ENCODE measurements at regions not wholly inside any gene's neighbourhood (a gene's known extent, or its start where the extent isn't known, plus 50 kb on each side); places are given as distances from the start of the nearest gene placed in this dataset.

DNA sequence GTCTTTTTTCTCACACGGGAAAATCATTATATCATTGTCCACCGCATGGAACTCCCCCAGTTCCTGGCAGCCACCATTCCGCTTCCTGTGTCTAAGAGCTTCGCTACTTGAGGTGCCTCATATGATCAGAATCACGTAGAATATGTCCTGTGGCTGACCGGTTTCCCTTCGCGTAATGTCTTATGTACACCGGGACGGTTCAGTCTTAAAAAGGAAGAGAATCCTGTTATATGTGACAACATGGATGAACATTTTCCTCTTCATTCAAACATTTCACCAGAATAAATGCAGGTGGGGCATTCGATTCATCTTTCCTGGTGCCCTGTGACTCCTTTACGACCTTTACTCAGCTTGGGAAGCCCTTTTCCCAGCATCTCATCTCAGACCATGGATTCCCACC lies 131.7 kb upstream of the TWIST2 start:
- Mint-ChIP-seq H3K27me3 (ENCODE audit: low read depth) (peaks cover 41% of the 10 kb centered on the region), H3K36me3 (no peaks in the 10 kb centered on the region), H3K4me1 (no peaks in the 10 kb centered on the region)

DNA sequence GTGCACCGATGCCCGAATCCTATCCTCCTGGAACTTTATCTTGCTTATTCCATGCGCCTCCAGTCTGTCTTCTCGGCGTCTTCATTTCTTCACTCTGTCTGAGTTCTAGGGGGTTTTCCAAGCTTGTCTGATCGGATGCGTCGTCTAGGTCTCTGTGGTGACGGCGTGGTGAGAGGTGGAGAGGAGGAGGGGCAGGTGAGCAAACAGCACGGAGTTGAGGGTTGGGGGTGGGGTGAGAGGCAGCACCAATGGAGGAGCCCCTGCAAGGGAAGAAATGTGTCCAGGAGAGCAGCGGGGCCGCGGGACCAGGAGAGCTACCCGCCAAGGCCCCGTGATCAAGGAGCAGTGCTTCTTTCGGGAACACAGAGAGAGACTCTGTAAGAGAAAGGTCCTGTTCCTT lies 131.3 kb upstream of the TWIST2 start:
- H3K27me3 Mint-ChIP-seq (ENCODE audit: low read depth) = peaks cover 42% of the 10 kb centered on the region
- TF ChIP-seq, protein P1, sequence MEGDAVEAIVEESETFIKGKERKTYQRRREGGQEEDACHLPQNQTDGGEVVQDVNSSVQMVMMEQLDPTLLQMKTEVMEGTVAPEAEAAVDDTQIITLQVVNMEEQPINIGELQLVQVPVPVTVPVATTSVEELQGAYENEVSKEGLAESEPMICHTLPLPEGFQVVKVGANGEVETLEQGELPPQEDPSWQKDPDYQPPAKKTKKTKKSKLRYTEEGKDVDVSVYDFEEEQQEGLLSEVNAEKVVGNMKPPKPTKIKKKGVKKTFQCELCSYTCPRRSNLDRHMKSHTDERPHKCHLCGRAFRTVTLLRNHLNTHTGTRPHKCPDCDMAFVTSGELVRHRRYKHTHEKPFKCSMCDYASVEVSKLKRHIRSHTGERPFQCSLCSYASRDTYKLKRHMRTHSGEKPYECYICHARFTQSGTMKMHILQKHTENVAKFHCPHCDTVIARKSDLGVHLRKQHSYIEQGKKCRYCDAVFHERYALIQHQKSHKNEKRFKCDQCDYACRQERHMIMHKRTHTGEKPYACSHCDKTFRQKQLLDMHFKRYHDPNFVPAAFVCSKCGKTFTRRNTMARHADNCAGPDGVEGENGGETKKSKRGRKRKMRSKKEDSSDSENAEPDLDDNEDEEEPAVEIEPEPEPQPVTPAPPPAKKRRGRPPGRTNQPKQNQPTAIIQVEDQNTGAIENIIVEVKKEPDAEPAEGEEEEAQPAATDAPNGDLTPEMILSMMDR (IDR thresholded peaks at IDR 0.05; ENCODE audit: unreplicated experiment) = no peak
- H3K4me1 Mint-ChIP-seq = no peaks in the 10 kb centered on the region
- no peaks in the 10 kb centered on the region for H3K9me3 Mint-ChIP-seq
- no peak overlapping the region for H3K27ac Mint-ChIP-seq
- no peak for DNase-seq (ENCODE audit: low spot score in 2 of 2, unreplicated experiment in 2 of 2)
- no peaks in the 10 kb centered on the region for H3K36me3 Mint-ChIP-seq
- H3K4me3 Mint-ChIP-seq = no peak overlapping the region

More for the DNA sequence above, 131.7 kb upstream of the TWIST2 start:
- no peak overlapping the region for H3K4me3 Mint-ChIP-seq
- no peak overlapping the region for H3K27ac Mint-ChIP-seq
- no peak for DNase-seq (ENCODE audit: low spot score in 2 of 2, unreplicated experiment in 2 of 2)
- no peaks in the 10 kb centered on the region for H3K9me3 Mint-ChIP-seq
- TF ChIP-seq, protein P1 (IDR thresholded peaks at IDR 0.05; ENCODE audit: unreplicated experiment) = no peak

DNA sequence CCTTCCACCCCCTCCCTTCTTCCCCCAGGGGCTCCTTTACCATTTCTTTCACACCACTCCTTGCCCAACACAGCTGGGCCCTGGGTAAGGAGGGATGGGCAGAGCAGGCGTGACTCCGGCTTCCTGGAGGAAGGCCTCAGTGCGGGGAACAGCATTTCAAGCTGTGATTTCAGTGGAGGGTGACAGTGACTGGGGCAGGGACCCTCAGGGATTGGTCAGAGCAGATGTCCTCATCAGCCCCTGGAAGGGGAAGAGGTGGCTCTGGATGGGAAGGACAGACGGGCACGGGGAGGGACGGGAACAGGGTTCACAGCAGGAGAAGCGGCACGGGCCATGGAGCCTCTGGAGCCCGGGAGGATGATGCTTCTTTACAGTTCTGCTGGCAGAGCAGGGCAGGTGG lies 130.8 kb upstream of the TWIST2 start:
- H3K9me3 Mint-ChIP-seq = peaks cover 2% of the 10 kb centered on the region
- TF ChIP-seq, protein P1 (IDR thresholded peaks at IDR 0.05; ENCODE audit: unreplicated experiment) = no peak
- H3K4me1 Mint-ChIP-seq = no peaks in the 10 kb centered on the region
- H3K36me3 Mint-ChIP-seq = no peaks in the 10 kb centered on the region
- H3K27me3 Mint-ChIP-seq (ENCODE audit: low read depth) = peaks cover 39% of the 10 kb centered on the region
- H3K4me3 Mint-ChIP-seq = no peak overlapping the region
- DNase-seq (ENCODE audit: low spot score in 2 of 2, unreplicated experiment in 2 of 2) = no peak
- H3K27ac Mint-ChIP-seq = no peak overlapping the region

DNA sequence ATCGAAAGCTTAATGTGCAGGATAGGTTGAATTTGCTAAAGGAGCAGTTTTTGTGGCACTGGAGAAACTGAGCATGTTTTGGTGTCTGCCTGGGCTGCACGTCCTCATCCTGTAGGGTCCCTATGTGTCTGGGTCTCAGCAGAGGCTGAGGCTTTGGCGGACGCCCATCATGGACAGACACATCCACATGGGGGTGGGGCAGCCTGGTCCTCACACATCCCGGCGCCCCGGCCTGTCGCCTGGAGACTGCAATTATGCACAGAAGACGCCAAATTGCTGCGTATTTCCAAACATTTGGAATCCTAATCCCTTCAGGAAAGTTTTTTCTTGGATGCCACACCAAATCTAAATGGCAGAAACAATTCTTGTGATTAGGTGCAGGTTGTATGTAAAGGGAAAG lies 128.2 kb upstream of the TWIST2 start:
- Mint-ChIP-seq H3K36me3 (no peaks in the 10 kb centered on the region), H3K27me3 (ENCODE audit: low read depth) (peaks cover 41% of the 10 kb centered on the region), H3K4me1 (no peaks in the 10 kb centered on the region), H3K27ac (no peak overlapping the region), H3K9me3 (peaks cover 7% of the 10 kb centered on the region), H3K4me3 (no peak overlapping the region)
- TF ChIP-seq, protein P1 (IDR thresholded peaks at IDR 0.05; ENCODE audit: unreplicated experiment) = no peak
- DNase-seq (ENCODE audit: low spot score in 2 of 2, unreplicated experiment in 2 of 2) = no peak

DNA sequence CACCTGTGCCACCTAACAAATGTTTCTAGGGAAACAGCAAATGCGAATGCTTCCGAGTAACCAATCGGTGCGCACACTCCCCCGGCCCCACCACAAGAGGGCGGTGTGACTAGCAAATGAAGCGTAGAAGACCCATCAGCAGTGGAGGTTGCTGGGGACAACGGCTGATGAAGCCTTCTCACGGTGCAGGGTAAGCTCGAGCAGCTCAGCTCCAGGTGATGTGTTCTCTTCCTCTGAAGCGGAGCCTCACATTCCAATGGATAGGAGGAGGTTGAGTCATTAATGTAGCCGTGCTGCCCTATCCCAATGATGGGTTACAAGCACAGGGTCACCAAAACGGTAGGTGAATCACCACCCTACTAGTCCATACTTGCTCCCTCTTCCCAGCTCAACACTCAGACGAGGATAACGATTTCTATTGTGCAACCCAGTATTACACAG lies 127.6 kb upstream of the TWIST2 start:
- Mint-ChIP-seq H3K4me3 (no peak overlapping the region), H3K9me3 (peaks cover 7% of the 10 kb centered on the region), H3K4me1 (peaks cover 5% of the 10 kb centered on the region), H3K27me3 (ENCODE audit: low read depth) (peaks cover 46% of the 10 kb centered on the region), H3K27ac (no peak overlapping the region), H3K36me3 (no peaks in the 10 kb centered on the region)
- TF ChIP-seq, protein P1 (IDR thresholded peaks at IDR 0.05; ENCODE audit: unreplicated experiment) = peak; percentile 52
- no peak for DNase-seq (ENCODE audit: low spot score in 2 of 2, unreplicated experiment in 2 of 2)

DNA sequence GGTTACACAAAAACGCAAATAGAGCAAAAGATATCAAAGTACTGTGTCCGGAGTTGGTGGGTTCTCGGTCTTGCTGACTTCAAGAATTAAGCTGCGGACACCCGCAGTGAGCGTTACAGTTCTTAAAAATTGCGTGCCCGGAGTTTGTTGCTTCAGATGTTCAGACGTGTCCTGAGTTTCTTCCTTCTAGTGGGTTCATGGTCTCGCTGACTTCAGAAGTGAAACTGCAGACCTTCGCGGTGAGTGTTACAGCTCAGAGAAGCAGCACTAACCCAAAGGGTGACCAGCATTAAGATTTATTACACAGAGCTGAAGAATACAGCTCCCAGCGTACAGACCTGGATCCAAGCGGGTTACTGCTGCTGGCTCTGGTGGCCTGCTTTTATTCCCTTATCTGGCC lies 125.7 kb upstream of the TWIST2 start:
- TF ChIP-seq, protein P1 (IDR thresholded peaks at IDR 0.05; ENCODE audit: unreplicated experiment) = no peak
- Mint-ChIP-seq H3K36me3 (no peaks in the 10 kb centered on the region), H3K4me3 (no peak overlapping the region), H3K9me3 (peaks cover 7% of the 10 kb centered on the region), H3K4me1 (peaks cover 9% of the 10 kb centered on the region), H3K27ac (no peak overlapping the region), H3K27me3 (ENCODE audit: low read depth) (peaks cover 39% of the 10 kb centered on the region)
- DNase-seq (ENCODE audit: low spot score in 2 of 2, unreplicated experiment in 2 of 2) = no peak
